ENCODE measurements at regions not wholly inside any gene's neighbourhood (a gene's known extent, or its start where the extent isn't known, plus 50 kb on each side); places are given as distances from the start of the nearest gene placed in this dataset.

GRCh38 chr3:65173841-65174240 lies 486.0 kb upstream of the ADAMTS9 start:
- TF ChIP-seq GATA3 (IDR thresholded peaks at IDR 0.05; ENCODE audit: low read depth, low read length) (no peak), GATA2 (IDR thresholded peaks at IDR 0.05; ENCODE audit: low read depth, low read length) (no peak)

GRCh38 chr3:65172209-65172608 lies 484.4 kb upstream of the ADAMTS9 start:
- TF ChIP-seq GATA3 (IDR thresholded peaks at IDR 0.05; ENCODE audit: low read depth, low read length) (no peak), GATA2 (IDR thresholded peaks at IDR 0.05; ENCODE audit: low read depth, low read length) (no peak)

- TF ChIP-seq GATA3 (IDR thresholded peaks at IDR 0.05; ENCODE audit: low read depth, low read length) = no peak
- TF ChIP-seq GATA2 (IDR thresholded peaks at IDR 0.05; ENCODE audit: low read depth, low read length) = no peak
Measured at GRCh38 chr3:65170390-65171042, 482.7 kb upstream of the ADAMTS9 start.

- TF ChIP-seq GATA3 (IDR thresholded peaks at IDR 0.05; ENCODE audit: low read depth, low read length) = no peak
- TF ChIP-seq GATA2 (IDR thresholded peaks at IDR 0.05; ENCODE audit: low read depth, low read length) = no peak
Measured at GRCh38 chr3:65169961-65170360, 482.2 kb upstream of the ADAMTS9 start.

GRCh38 chr3:65168547-65168946 lies 480.7 kb upstream of the ADAMTS9 start:
- no peak for TF ChIP-seq GATA2 (IDR thresholded peaks at IDR 0.05; ENCODE audit: low read depth, low read length)
- TF ChIP-seq GATA3 (IDR thresholded peaks at IDR 0.05; ENCODE audit: low read depth, low read length) = no peak

- TF ChIP-seq GATA3 (IDR thresholded peaks at IDR 0.05; ENCODE audit: low read depth, low read length) (no peak), GATA2 (IDR thresholded peaks at IDR 0.05; ENCODE audit: low read depth, low read length) (no peak)
Measured at GRCh38 chr3:65166531-65166930, 478.7 kb upstream of the ADAMTS9 start.

GRCh38 chr3:65158023-65158422 lies 470.2 kb upstream of the ADAMTS9 start:
- TF ChIP-seq GATA3 (IDR thresholded peaks at IDR 0.05; ENCODE audit: low read depth, low read length) (peak; percentile 68), GATA2 (IDR thresholded peaks at IDR 0.05; ENCODE audit: low read depth, low read length) (peak; percentile 40; the same call in 1 of the 2 replicates)

- TF ChIP-seq GATA3 (IDR thresholded peaks at IDR 0.05; ENCODE audit: low read depth, low read length) (no peak), GATA2 (IDR thresholded peaks at IDR 0.05; ENCODE audit: low read depth, low read length) (no peak)
Measured at GRCh38 chr3:65153850-65154512, 466.2 kb upstream of the ADAMTS9 start.

- no peak for TF ChIP-seq GATA2 (IDR thresholded peaks at IDR 0.05; ENCODE audit: low read depth, low read length)
- no peak for TF ChIP-seq GATA3 (IDR thresholded peaks at IDR 0.05; ENCODE audit: low read depth, low read length)
Measured at GRCh38 chr3:65151666-65152065, 463.9 kb upstream of the ADAMTS9 start.

GRCh38 chr3:65149877-65150276 lies 462.1 kb upstream of the ADAMTS9 start:
- TF ChIP-seq GATA3 (IDR thresholded peaks at IDR 0.05; ENCODE audit: low read depth, low read length) (no peak), GATA2 (IDR thresholded peaks at IDR 0.05; ENCODE audit: low read depth, low read length) (no peak)

- no peak for TF ChIP-seq GATA3 (IDR thresholded peaks at IDR 0.05; ENCODE audit: low read depth, low read length)
- no peak for TF ChIP-seq GATA2 (IDR thresholded peaks at IDR 0.05; ENCODE audit: low read depth, low read length)
Measured at GRCh38 chr3:65148687-65149086, 460.9 kb upstream of the ADAMTS9 start.

GRCh38 chr3:65146179-65146578 lies 458.4 kb upstream of the ADAMTS9 start:
- TF ChIP-seq GATA2 (IDR thresholded peaks at IDR 0.05; ENCODE audit: low read depth, low read length) = no peak
- TF ChIP-seq GATA3 (IDR thresholded peaks at IDR 0.05; ENCODE audit: low read depth, low read length) = no peak

- no peak for TF ChIP-seq GATA3 (IDR thresholded peaks at IDR 0.05; ENCODE audit: low read depth, low read length)
- TF ChIP-seq GATA2 (IDR thresholded peaks at IDR 0.05; ENCODE audit: low read depth, low read length) = no peak
Measured at GRCh38 chr3:65145680-65146079, 457.9 kb upstream of the ADAMTS9 start.

GRCh38 chr3:65144791-65145351 lies 457.1 kb upstream of the ADAMTS9 start:
- TF ChIP-seq GATA3 (IDR thresholded peaks at IDR 0.05; ENCODE audit: low read depth, low read length) = no peak
- TF ChIP-seq GATA2 (IDR thresholded peaks at IDR 0.05; ENCODE audit: low read depth, low read length) = no peak

GRCh38 chr3:65142456-65142855 lies 454.7 kb upstream of the ADAMTS9 start:
- TF ChIP-seq GATA3 (IDR thresholded peaks at IDR 0.05; ENCODE audit: low read depth, low read length) (no peak), GATA2 (IDR thresholded peaks at IDR 0.05; ENCODE audit: low read depth, low read length) (no peak)
